A673 (cell line): ENCODE measurements at regions not wholly inside any gene's neighbourhood (a gene's known extent, or its start where the extent isn't known, plus 50 kb on each side); places are given as distances from the start of the nearest gene placed in this dataset.

Experiments
- BruUV-seq: library from RNA; stranded (reverse); fragments of 400-500 nt; replicated peaks from 2 replicates; lab custom pipeline; 2021; lab: Mats Ljungman, UMichigan
- CTCF ChIA-PET: fragments of 300-600 bp; sonication (Branson Sonifier 250); formaldehyde crosslinking; loops from one replicate; lab custom pipeline; 2022; ENCODE audit warnings: antibody characterized with exemption; lab: Charles Lee
- POLR2A ChIA-PET: fragments of 300-600 bp; sonication (Branson Sonifier 250); formaldehyde crosslinking; loops from one replicate; lab custom pipeline; 2022; ENCODE audit warnings: antibody characterized with exemption; ENCODE audit not compliant: low non-redundant PET; lab: Charles Lee
- DNase-seq: peaks from one replicate; pipeline ENCODE4 v3.0.0-alpha.2; 2015; ENCODE audit warnings: low spot score
- H3K27ac ChIP-seq: fragments of 200-600 bp; sonication (generic); 2 replicates; pipeline ENCODE4 v1.5.1; 2016; ENCODE audit warnings: mixed run types, low read depth, mild to moderate bottlenecking, mixed read lengths, antibody characterized with exemption, low read length; ENCODE audit not compliant: poor library complexity, severe bottlenecking
- H3K27me3 ChIP-seq: fragments of 200-600 bp; sonication (generic); replicated peaks from 2 replicates; pipeline ENCODE4 v1.6.1; 2017; ENCODE audit warnings: mixed run types, low read depth, mild to moderate bottlenecking, mixed read lengths, antibody characterized with exemption, low read length; ENCODE audit not compliant: insufficient read depth, poor library complexity
- H3K36me3 ChIP-seq: fragments of 200-600 bp; sonication (generic); 2 replicates; pipeline ENCODE4 v1.6.1; 2016; ENCODE audit warnings: mixed run types, mild to moderate bottlenecking, mixed read lengths, antibody characterized with exemption, low read length; ENCODE audit not compliant: insufficient read depth, poor library complexity, severe bottlenecking
- H3K4me1 ChIP-seq: fragments of 200-600 bp; sonication (generic); 2 replicates; pipeline ENCODE4 v1.6.1; 2017; ENCODE audit warnings: mixed run types, mild to moderate bottlenecking, mixed read lengths, antibody characterized with exemption, low read length; ENCODE audit not compliant: insufficient read depth, poor library complexity, severe bottlenecking
- H3K4me3 ChIP-seq: fragments of 200-600 bp; sonication (generic); 2 replicates; pipeline ENCODE4 v1.5.1; 2016; ENCODE audit warnings: low read depth, mixed run types, mild to moderate bottlenecking, mixed read lengths, low read length; ENCODE audit not compliant: poor library complexity, severe bottlenecking
- H3K9me3 ChIP-seq: fragments of 200-600 bp; sonication (generic); 2 replicates; pipeline ENCODE4 v1.6.1; 2016; ENCODE audit warnings: mixed run types, low read depth, mild to moderate bottlenecking, mixed read lengths, antibody characterized with exemption, low read length; ENCODE audit not compliant: poor library complexity, severe bottlenecking
- CTCF ChIP-seq: fragments of 300-800, 200-600 bp; sonication (generic); conservative IDR thresholded peaks from 2 replicates; pipeline ENCODE4 v1.5.1; 2017; ENCODE audit warnings: low read depth, mild to moderate bottlenecking, antibody characterized with exemption, low read length, moderate library complexity, mixed read lengths
- EZH2 ChIP-seq: fragments of 200-600 bp; sonication (generic); IDR thresholded peaks from 2 replicates; pipeline ENCODE4 v1.6.1; 2017; ENCODE audit warnings: borderline replicate concordance, low read depth, mild to moderate bottlenecking, mixed read lengths, antibody characterized with exemption, low read length; ENCODE audit not compliant: poor library complexity, severe bottlenecking
- intact Hi-C: fragments of 100-400 bp; cut with micrococcal nuclease; formaldehyde crosslinking; loops from one replicate; pipeline ENCODE4 v1.10.0; 2022; ENCODE audit not compliant: unreplicated experiment

- no peaks in the 10 kb centered on the region for H3K27me3 ChIP-seq
- no peak overlapping the region for H3K27ac ChIP-seq
- no peaks in the 10 kb centered on the region for H3K9me3 ChIP-seq
- CTCF ChIA-PET = no interaction called here
- no peak overlapping the region for H3K4me3 ChIP-seq
- intact Hi-C loops = no loop called here
- POLR2A ChIA-PET = no interaction called here
- no peaks in the 10 kb centered on the region for H3K36me3 ChIP-seq
- H3K4me1 ChIP-seq = no peaks in the 10 kb centered on the region
- BruUV-seq = no TSS peak
- DNase-seq = no peak
- TF ChIP-seq EZH2 (no peak), CTCF (no peak)
These were observed 255.3 kb downstream of the NR4A2 start for GRCh38 chr2:156077041-156077742.

GRCh38 chr2:156065912-156066311, 266.6 kb downstream of the NR4A2 start:
- H3K27ac ChIP-seq = no peak overlapping the region
- BruUV-seq = no TSS peak
- no peak for TF ChIP-seq EZH2
- no peak for TF ChIP-seq CTCF

GRCh38 chr2:156064540-156064939, 268.0 kb downstream of the NR4A2 start:
- TF ChIP-seq EZH2 (no peak), CTCF (no peak)
- intact Hi-C loops = no loop called here
- DNase-seq = no peak
- no peaks in the 10 kb centered on the region for H3K9me3 ChIP-seq
- H3K27me3 ChIP-seq = no peaks in the 10 kb centered on the region
- no peaks in the 10 kb centered on the region for H3K4me1 ChIP-seq
- H3K36me3 ChIP-seq = no peaks in the 10 kb centered on the region
- ChIA-PET CTCF (no interaction called here), POLR2A (no interaction called here)
- H3K4me3 ChIP-seq = no peak overlapping the region
- no TSS peak for BruUV-seq
- H3K27ac ChIP-seq = no peak overlapping the region

More at GRCh38 chr2:156065912-156066311, 266.6 kb downstream of the NR4A2 start:
- Histone ChIP-seq H3K36me3 (no peaks in the 10 kb centered on the region), H3K4me3 (no peak overlapping the region), H3K4me1 (no peaks in the 10 kb centered on the region), H3K27me3 (no peaks in the 10 kb centered on the region), H3K9me3 (no peaks in the 10 kb centered on the region)
- peak; percentile 11 for DNase-seq
- POLR2A ChIA-PET = no interaction called here
- CTCF ChIA-PET = no interaction called here
- intact Hi-C loops = no loop called here
